GM12878 (cell line): ENCODE measurements at regions not wholly inside any gene's neighbourhood (a gene's known extent, or its start where the extent isn't known, plus 50 kb on each side); places are given as distances from the start of the nearest gene placed in this dataset.

Source experiments
- ATAC-seq: fragments of 200-7000 bp; cut with Tn5 transposase; 3 replicates; pipeline ENCODE4 v1.9.1; 2020; ENCODE audit warnings: mild to moderate bottlenecking, moderate library complexity
- BruUV-seq: library from RNA; stranded (reverse); fragments of 400-500 nt; replicated peaks from 2 replicates; lab custom pipeline; 2021; lab: Mats Ljungman, UMichigan
- CTCF ChIA-PET: fragments of 300-600 bp; sonication (Branson Sonifier 250); formaldehyde crosslinking; extraction: SDS; loops from one replicate; lab custom pipeline; 2021; ENCODE audit warnings: inconsistent platforms; lab: Yijun Ruan, JAX
- POLR2A ChIA-PET: fragments of 350-600 bp; formaldehyde crosslinking; extraction: SDS; loops from one replicate; lab custom pipeline; 2021; ENCODE audit warnings: inconsistent platforms; lab: Charles Lee
- RAD21 ChIA-PET: fragments of 300-600 bp; sonication (Branson Sonifier 250); formaldehyde crosslinking; loops from one replicate; lab custom pipeline; 2023; ENCODE audit warnings: antibody characterized with exemption; ENCODE audit not compliant: unreplicated experiment; lab: Charles Lee
- SMC1A ChIA-PET: fragments of 300-600 bp; sonication (Branson Sonifier 250); formaldehyde crosslinking; loops from one replicate; lab custom pipeline; 2023; ENCODE audit not compliant: unreplicated experiment, uncharacterized antibody; lab: Charles Lee
- DNase-seq: peaks from one replicate; pipeline ENCODE4 v3.0.0-alpha.2; 2011; ENCODE audit warnings: low read depth, low spot score
- FAIRE-seq: peaks from 3 replicates; lab custom pipeline; 2011; peaks lifted over from hg19 to GRCh38; lab: Jason Lieb, UNC
- H2AFZ ChIP-seq: 2 replicates; pipeline ENCODE4 v1.6.0; 2011; ENCODE audit warnings: low read depth, low read length, control low read depth; ENCODE audit not compliant: control insufficient read depth
- H3K27ac ChIP-seq: 2 replicates; pipeline ENCODE4 v1.5.1; 2011; ENCODE audit warnings: control low read depth; ENCODE audit not compliant: control insufficient read depth, insufficient read depth
- H3K27me3 ChIP-seq, 2 experiments: replicated peaks in 1 of 2; 2 replicates each; pipeline versions ENCODE4 v1.6.0 to v1.6.1; 2011; ENCODE audit warnings: low read length in 1 of 2; ENCODE audit not compliant: control insufficient read depth in 2 of 2, insufficient read depth in 2 of 2
- H3K36me3 ChIP-seq, 2 experiments: 2 replicates each; pipeline ENCODE4 v1.5.1; 2011; ENCODE audit warnings: low read length in 1 of 2; ENCODE audit not compliant: control insufficient read depth in 2 of 2, insufficient read depth in 2 of 2
- H3K4me1 ChIP-seq: 2 replicates; pipeline ENCODE4 v1.6.1; 2011; ENCODE audit warnings: mild to moderate bottlenecking, low read length, moderate library complexity, mixed read lengths; ENCODE audit not compliant: control insufficient read depth, insufficient read depth
- H3K4me2 ChIP-seq: 2 replicates; pipeline ENCODE4 v1.6.0; 2011; ENCODE audit warnings: control low read depth; ENCODE audit not compliant: control insufficient read depth, insufficient read depth
- H3K4me3 ChIP-seq: fragments of 200-600 bp; sonication (generic); 2 replicates; pipeline ENCODE4 v1.5.1; 2016
- H3K79me2 ChIP-seq: 2 replicates; pipeline ENCODE4 v1.6.0; 2011; ENCODE audit warnings: low read length; ENCODE audit not compliant: control insufficient read depth, insufficient read depth
- H3K9ac ChIP-seq: 2 replicates; pipeline ENCODE4 v1.8.0; 2011; ENCODE audit warnings: low read length, control low read depth, mixed read lengths; ENCODE audit not compliant: control insufficient read depth, insufficient read depth
- H3K9me3 ChIP-seq: replicated peaks from 3 replicates; pipeline ENCODE4 v1.5.1; 2011; ENCODE audit warnings: mild to moderate bottlenecking, low read length; ENCODE audit not compliant: control insufficient read depth, insufficient read depth
- H4K20me1 ChIP-seq: 2 replicates; pipeline ENCODE4 v1.6.0; 2011; ENCODE audit not compliant: control insufficient read depth, insufficient read depth
- ASH2L ChIP-seq: fragments of 300-600, 200-600 bp; sonication (generic); IDR thresholded peaks from 2 replicates; pipeline ENCODE4 v1.6.1; 2017; ENCODE audit warnings: low read depth, mild to moderate bottlenecking, borderline replicate concordance
- GATAD2B ChIP-seq: fragments of 450-650 bp; conservative IDR thresholded peaks from 2 replicates; pipeline ENCODE4 v1.6.1; 2017; ENCODE audit warnings: low read depth, mild to moderate bottlenecking, moderate library complexity
- NBN ChIP-seq: fragments of 450-650 bp; IDR thresholded peaks from 2 replicates; pipeline ENCODE4 v1.6.1; 2016
- SIN3A ChIP-seq: IDR thresholded peaks from 2 replicates; pipeline ENCODE4 v1.6.1; 2012; ENCODE audit warnings: low read depth, low read length, improper control_type of control experiment
- WGBS: methylation state at CpG from one replicate; pipeline ENCODE4 v1.1.6; 2016; ENCODE audit warnings: low lambda C conversion rate; ENCODE audit not compliant: insufficient replicate concordance, insufficient coverage; ENCODE audit errors: missing lambda C conversion rate; 5-methylcytosine and 5-hydroxymethylcytosine counted together
- in situ Hi-C: fragments of 300-500 bp; cut with MboI; formaldehyde crosslinking; loops from 9 replicates; pipeline ENCODE4 v1.14.3; 2018; ENCODE audit warnings: mixed read lengths
- intact Hi-C: fragments of 100-400 bp; cut with micrococcal nuclease; formaldehyde crosslinking; loops from one replicate; pipeline ENCODE4 v1.14.2; 2022; ENCODE audit not compliant: unreplicated experiment
- TF ChIP-seq, protein P1 (sequence below): IDR thresholded peaks from 2 replicates; pipeline ENCODE4 v1.6.1; 2011; ENCODE audit warnings: low read depth, low read length, improper control_type of control experiment, borderline replicate concordance
- TF ChIP-seq, protein P2 (sequence below), 3 experiments: IDR thresholded peaks in 2 of 3; conservative IDR thresholded peaks in 1 of 3; 2 replicates each; pipeline ENCODE4 v1.5.1; 2011; ENCODE audit warnings: low read depth in 3 of 3, low read length in 3 of 3, mild to moderate bottlenecking in 3 of 3, control low read depth in 2 of 3, moderate library complexity in 2 of 3, inconsistent platforms in 1 of 3, mixed read lengths in 1 of 3; ENCODE audit not compliant: control insufficient read depth in 2 of 3, insufficient read depth in 1 of 3; ENCODE audit errors: extremely low read depth in 1 of 3
- TF ChIP-seq, protein P3 (sequence below): fragments of 450-650 bp; IDR thresholded peaks from 2 replicates; pipeline ENCODE4 v1.6.1; 2017; ENCODE audit warnings: low read depth, mild to moderate bottlenecking, moderate library complexity
- TF ChIP-seq, protein P4 (sequence below): IDR thresholded peaks from 2 replicates; pipeline ENCODE4 v1.6.1; 2012; ENCODE audit warnings: mild to moderate bottlenecking, low read depth, low read length
- TF ChIP-seq, protein P5 (sequence below): IDR thresholded peaks from 2 replicates; pipeline ENCODE4 v1.6.1; 2012; ENCODE audit warnings: improper control_type of control experiment, low read depth, low read length; ENCODE audit not compliant: insufficient replicate concordance

DNA sequence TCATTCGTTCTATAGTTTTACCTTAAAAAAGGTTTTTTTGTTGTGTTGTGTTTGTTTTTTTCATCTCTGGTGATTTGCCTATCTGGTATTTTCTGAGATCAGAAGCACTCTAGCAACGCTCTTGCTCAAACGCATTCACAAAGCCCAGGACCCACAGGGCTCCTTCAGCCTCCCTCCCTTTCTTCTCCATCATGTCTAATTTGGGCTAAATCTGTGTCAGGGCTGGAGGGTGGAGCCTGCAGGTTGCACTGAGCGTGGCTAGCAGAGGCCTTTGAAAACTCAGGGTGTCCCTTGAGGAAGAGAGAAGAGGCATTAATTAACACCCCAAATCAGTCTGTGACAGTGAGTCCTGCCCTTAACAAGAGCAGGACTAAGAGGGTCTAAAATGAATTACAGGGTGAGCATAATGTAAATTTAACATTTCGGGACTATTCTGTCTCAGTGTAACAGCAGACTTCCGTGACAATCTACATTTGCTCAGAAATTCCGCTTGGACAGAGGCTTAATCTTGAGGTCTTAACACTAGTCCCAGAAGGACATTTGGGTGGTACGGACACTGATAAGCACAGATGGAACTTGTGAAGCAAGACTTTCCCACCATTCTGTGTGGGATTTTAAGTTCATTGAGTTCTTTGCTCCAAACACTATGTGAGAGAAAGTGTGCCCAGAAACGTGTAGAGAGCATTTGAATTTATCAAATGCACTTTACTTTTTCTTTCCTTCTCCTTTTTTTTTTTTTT lies 174.4 kb upstream of the APCDD1 start:
- H3K36me3 ChIP-seq, result no peaks in the 10 kb centered on the region
- in situ Hi-C loops (no loop called here), intact Hi-C loops (no loop called here)
- ATAC-seq (no peak), FAIRE-seq (no peak), DNase-seq (no peak)
- no peak overlapping the region for H3K9ac ChIP-seq
- H3K4me2 ChIP-seq, result no peak overlapping the region
- no peak overlapping the region for H3K4me3 ChIP-seq
- BruUV-seq, result no TSS peak
- H2AFZ ChIP-seq, result no peak overlapping the region
- ChIA-PET POLR2A (interaction anchor here (0.7 kb wide), 1 partner anchor 188 kb away, joined by 3 read pairs; no protein-coding TSS in a partner anchor), RAD21 (no interaction called here), SMC1A (no interaction called here), CTCF (no interaction called here)
- H3K27me3 ChIP-seq, result no peaks in the 10 kb centered on the region; a peak in 1 of 4 replicates
- H3K4me1 ChIP-seq, result peaks cover 5% of the 10 kb centered on the region
- no peak overlapping the region for H3K27ac ChIP-seq
- H3K9me3 ChIP-seq, result no peaks in the 10 kb centered on the region
- no peaks in the 10 kb centered on the region for H3K79me2 ChIP-seq
- H4K20me1 ChIP-seq, result no peaks in the 10 kb centered on the region
- 36% methylated on average over 9 of the region's 9 CpGs for WGBS
- TF ChIP-seq SIN3A, result no peak
- TF ChIP-seq, protein P1, sequence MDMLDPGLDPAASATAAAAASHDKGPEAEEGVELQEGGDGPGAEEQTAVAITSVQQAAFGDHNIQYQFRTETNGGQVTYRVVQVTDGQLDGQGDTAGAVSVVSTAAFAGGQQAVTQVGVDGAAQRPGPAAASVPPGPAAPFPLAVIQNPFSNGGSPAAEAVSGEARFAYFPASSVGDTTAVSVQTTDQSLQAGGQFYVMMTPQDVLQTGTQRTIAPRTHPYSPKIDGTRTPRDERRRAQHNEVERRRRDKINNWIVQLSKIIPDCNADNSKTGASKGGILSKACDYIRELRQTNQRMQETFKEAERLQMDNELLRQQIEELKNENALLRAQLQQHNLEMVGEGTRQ, result no peak
- TF ChIP-seq GATAD2B, result no peak
- TF ChIP-seq, protein P2, sequence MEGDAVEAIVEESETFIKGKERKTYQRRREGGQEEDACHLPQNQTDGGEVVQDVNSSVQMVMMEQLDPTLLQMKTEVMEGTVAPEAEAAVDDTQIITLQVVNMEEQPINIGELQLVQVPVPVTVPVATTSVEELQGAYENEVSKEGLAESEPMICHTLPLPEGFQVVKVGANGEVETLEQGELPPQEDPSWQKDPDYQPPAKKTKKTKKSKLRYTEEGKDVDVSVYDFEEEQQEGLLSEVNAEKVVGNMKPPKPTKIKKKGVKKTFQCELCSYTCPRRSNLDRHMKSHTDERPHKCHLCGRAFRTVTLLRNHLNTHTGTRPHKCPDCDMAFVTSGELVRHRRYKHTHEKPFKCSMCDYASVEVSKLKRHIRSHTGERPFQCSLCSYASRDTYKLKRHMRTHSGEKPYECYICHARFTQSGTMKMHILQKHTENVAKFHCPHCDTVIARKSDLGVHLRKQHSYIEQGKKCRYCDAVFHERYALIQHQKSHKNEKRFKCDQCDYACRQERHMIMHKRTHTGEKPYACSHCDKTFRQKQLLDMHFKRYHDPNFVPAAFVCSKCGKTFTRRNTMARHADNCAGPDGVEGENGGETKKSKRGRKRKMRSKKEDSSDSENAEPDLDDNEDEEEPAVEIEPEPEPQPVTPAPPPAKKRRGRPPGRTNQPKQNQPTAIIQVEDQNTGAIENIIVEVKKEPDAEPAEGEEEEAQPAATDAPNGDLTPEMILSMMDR (IDR thresholded peaks at IDR 0.05 in 2 of 3, conservative IDR thresholded peaks at IDR 0.05 in 1 of 3; ENCODE audit: control insufficient read depth in 2 of 3, extremely low read depth in 1 of 3, insufficient read depth in 1 of 3, low read depth in 3 of 3, low read length in 3 of 3), result no peak
- TF ChIP-seq, protein P3, sequence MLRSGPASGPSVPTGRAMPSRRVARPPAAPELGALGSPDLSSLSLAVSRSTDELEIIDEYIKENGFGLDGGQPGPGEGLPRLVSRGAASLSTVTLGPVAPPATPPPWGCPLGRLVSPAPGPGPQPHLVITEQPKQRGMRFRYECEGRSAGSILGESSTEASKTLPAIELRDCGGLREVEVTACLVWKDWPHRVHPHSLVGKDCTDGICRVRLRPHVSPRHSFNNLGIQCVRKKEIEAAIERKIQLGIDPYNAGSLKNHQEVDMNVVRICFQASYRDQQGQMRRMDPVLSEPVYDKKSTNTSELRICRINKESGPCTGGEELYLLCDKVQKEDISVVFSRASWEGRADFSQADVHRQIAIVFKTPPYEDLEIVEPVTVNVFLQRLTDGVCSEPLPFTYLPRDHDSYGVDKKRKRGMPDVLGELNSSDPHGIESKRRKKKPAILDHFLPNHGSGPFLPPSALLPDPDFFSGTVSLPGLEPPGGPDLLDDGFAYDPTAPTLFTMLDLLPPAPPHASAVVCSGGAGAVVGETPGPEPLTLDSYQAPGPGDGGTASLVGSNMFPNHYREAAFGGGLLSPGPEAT, result no peak
- TF ChIP-seq, protein P4, sequence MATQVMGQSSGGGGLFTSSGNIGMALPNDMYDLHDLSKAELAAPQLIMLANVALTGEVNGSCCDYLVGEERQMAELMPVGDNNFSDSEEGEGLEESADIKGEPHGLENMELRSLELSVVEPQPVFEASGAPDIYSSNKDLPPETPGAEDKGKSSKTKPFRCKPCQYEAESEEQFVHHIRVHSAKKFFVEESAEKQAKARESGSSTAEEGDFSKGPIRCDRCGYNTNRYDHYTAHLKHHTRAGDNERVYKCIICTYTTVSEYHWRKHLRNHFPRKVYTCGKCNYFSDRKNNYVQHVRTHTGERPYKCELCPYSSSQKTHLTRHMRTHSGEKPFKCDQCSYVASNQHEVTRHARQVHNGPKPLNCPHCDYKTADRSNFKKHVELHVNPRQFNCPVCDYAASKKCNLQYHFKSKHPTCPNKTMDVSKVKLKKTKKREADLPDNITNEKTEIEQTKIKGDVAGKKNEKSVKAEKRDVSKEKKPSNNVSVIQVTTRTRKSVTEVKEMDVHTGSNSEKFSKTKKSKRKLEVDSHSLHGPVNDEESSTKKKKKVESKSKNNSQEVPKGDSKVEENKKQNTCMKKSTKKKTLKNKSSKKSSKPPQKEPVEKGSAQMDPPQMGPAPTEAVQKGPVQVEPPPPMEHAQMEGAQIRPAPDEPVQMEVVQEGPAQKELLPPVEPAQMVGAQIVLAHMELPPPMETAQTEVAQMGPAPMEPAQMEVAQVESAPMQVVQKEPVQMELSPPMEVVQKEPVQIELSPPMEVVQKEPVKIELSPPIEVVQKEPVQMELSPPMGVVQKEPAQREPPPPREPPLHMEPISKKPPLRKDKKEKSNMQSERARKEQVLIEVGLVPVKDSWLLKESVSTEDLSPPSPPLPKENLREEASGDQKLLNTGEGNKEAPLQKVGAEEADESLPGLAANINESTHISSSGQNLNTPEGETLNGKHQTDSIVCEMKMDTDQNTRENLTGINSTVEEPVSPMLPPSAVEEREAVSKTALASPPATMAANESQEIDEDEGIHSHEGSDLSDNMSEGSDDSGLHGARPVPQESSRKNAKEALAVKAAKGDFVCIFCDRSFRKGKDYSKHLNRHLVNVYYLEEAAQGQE, result no peak
- no peak for TF ChIP-seq ASH2L
- TF ChIP-seq, protein P5, sequence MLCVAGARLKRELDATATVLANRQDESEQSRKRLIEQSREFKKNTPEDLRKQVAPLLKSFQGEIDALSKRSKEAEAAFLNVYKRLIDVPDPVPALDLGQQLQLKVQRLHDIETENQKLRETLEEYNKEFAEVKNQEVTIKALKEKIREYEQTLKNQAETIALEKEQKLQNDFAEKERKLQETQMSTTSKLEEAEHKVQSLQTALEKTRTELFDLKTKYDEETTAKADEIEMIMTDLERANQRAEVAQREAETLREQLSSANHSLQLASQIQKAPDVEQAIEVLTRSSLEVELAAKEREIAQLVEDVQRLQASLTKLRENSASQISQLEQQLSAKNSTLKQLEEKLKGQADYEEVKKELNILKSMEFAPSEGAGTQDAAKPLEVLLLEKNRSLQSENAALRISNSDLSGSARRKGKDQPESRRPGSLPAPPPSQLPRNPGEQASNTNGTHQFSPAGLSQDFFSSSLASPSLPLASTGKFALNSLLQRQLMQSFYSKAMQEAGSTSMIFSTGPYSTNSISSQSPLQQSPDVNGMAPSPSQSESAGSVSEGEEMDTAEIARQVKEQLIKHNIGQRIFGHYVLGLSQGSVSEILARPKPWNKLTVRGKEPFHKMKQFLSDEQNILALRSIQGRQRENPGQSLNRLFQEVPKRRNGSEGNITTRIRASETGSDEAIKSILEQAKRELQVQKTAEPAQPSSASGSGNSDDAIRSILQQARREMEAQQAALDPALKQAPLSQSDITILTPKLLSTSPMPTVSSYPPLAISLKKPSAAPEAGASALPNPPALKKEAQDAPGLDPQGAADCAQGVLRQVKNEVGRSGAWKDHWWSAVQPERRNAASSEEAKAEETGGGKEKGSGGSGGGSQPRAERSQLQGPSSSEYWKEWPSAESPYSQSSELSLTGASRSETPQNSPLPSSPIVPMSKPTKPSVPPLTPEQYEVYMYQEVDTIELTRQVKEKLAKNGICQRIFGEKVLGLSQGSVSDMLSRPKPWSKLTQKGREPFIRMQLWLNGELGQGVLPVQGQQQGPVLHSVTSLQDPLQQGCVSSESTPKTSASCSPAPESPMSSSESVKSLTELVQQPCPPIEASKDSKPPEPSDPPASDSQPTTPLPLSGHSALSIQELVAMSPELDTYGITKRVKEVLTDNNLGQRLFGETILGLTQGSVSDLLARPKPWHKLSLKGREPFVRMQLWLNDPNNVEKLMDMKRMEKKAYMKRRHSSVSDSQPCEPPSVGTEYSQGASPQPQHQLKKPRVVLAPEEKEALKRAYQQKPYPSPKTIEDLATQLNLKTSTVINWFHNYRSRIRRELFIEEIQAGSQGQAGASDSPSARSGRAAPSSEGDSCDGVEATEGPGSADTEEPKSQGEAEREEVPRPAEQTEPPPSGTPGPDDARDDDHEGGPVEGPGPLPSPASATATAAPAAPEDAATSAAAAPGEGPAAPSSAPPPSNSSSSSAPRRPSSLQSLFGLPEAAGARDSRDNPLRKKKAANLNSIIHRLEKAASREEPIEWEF, result no peak
- TF ChIP-seq NBN, result no peak
